ENCODE measurements at regions not wholly inside any gene's neighbourhood (a gene's known extent, or its start where the extent isn't known, plus 50 kb on each side); places are given as distances from the start of the nearest gene placed in this dataset.

- Histone ChIP-seq H4K12ac (ENCODE audit: low read depth, low read length) (no peak overlapping the region), H3K23ac (ENCODE audit: low read length) (no peak overlapping the region), H3K14ac (ENCODE audit: low read length) (no peak overlapping the region), H4K8ac (ENCODE audit: low read depth, low read length) (no peak overlapping the region), H3K4me2 (ENCODE audit: low read length) (no peak overlapping the region), H3K36me3 (ENCODE audit: control insufficient read depth in 1 of 2, insufficient read depth in 2 of 2, low read length in 2 of 2) (no peaks in the 10 kb centered on the region), H3K79me2 (ENCODE audit: control insufficient read depth, insufficient read depth, low read length, poor library complexity) (no peaks in the 10 kb centered on the region), H2BK120ac (ENCODE audit: insufficient read depth, low read length, poor library complexity) (no peak overlapping the region), H2BK5ac (ENCODE audit: low read depth, low read length, poor library complexity) (no peak overlapping the region), H4K91ac (ENCODE audit: low read depth, low read length) (no peak overlapping the region), H3K27ac (ENCODE audit: low read depth, low read length) (no peak overlapping the region), H2AK5ac (ENCODE audit: low read length) (no peak overlapping the region), H2AFZ (ENCODE audit: insufficient read depth, low read length, poor library complexity) (no peak overlapping the region), H3K18ac (ENCODE audit: low read length) (no peak overlapping the region), H3K4me1 (ENCODE audit: control insufficient read depth in 1 of 2, insufficient read depth in 2 of 2, low read length in 2 of 2) (peaks cover 1 to 2% of the 10 kb centered on the region in 2 experiments), H3K27me3 (ENCODE audit: insufficient read depth, low read length) (no peaks in the 10 kb centered on the region), H3K9me3 (ENCODE audit: insufficient read depth, low read depth, low read length) (peaks cover 2% of the 10 kb centered on the region), H3K4me3 (ENCODE audit: low read depth, low read length) (no peak overlapping the region), H3K4ac (ENCODE audit: low read depth, low read length) (no peak overlapping the region), H2BK12ac (ENCODE audit: low read length) (no peak overlapping the region), H3K9ac (ENCODE audit: low read length) (no peak overlapping the region), H3K79me1 (ENCODE audit: low read length) (peaks cover 4% of the 10 kb centered on the region)
- no peak for DNase-seq
- WGBS (ENCODE audit: extremely low coverage, insufficient coverage, insufficient read length) = no CpG with 5 or more reads among the region's 7 CpGs
These were observed 59.5 kb upstream of the HES1 start for GRCh38 chr3:194076475-194076874.

DNA sequence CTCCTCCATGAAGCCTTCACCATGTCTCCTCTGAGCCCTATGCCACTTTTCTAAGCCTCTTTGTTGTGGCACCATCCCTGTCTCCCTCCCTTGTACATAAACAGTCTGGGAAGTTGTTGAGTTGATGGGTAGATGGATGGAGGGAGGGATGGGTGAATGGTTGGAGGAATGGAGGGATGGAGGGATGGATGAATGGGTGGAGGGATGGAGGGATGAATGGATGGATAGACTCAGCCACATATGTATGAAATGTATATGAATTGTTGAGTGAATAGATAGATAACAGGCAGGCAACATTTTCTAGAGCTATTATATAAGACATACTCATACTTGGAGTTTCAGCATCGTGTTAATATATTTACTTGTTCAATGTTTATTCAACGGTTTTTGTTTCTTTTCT is 58.3 kb upstream of the HES1 start:
- Histone ChIP-seq H3K4me2 (ENCODE audit: low read length) (no peak overlapping the region), H3K23ac (ENCODE audit: low read length) (no peak overlapping the region), H2BK120ac (ENCODE audit: insufficient read depth, low read length, poor library complexity) (no peak overlapping the region), H3K79me2 (ENCODE audit: control insufficient read depth, insufficient read depth, low read length, poor library complexity) (no peaks in the 10 kb centered on the region), H4K12ac (ENCODE audit: low read depth, low read length) (no peak overlapping the region), H2BK12ac (ENCODE audit: low read length) (no peak overlapping the region), H3K14ac (ENCODE audit: low read length) (no peak overlapping the region), H3K9me3 (ENCODE audit: insufficient read depth, low read depth, low read length) (peaks cover 4% of the 10 kb centered on the region), H3K36me3 (ENCODE audit: control insufficient read depth in 1 of 2, insufficient read depth in 2 of 2, low read length in 2 of 2) (no peaks in the 10 kb centered on the region), H3K4me1 (ENCODE audit: control insufficient read depth in 1 of 2, insufficient read depth in 2 of 2, low read length in 2 of 2) (no peaks in the 10 kb centered on the region), H3K9ac (ENCODE audit: low read length) (no peak overlapping the region), H3K4ac (ENCODE audit: low read depth, low read length) (no peak overlapping the region), H3K27ac (ENCODE audit: low read depth, low read length) (no peak overlapping the region), H2AK5ac (ENCODE audit: low read length) (no peak overlapping the region), H2AFZ (ENCODE audit: insufficient read depth, low read length, poor library complexity) (no peak overlapping the region), H4K8ac (ENCODE audit: low read depth, low read length) (no peak overlapping the region), H3K18ac (ENCODE audit: low read length) (no peak overlapping the region), H3K79me1 (ENCODE audit: low read length) (no peaks in the 10 kb centered on the region), H3K4me3 (ENCODE audit: low read depth, low read length) (no peak overlapping the region), H4K91ac (ENCODE audit: low read depth, low read length) (no peak overlapping the region), H3K27me3 (ENCODE audit: insufficient read depth, low read length) (no peaks in the 10 kb centered on the region), H2BK5ac (ENCODE audit: low read depth, low read length, poor library complexity) (no peak overlapping the region)
- no CpG with 5 or more reads among the region's 2 CpGs for WGBS (ENCODE audit: extremely low coverage, insufficient coverage, insufficient read length)
- DNase-seq = no peak

- Histone ChIP-seq H4K12ac (ENCODE audit: low read depth, low read length) (no peak overlapping the region), H3K79me1 (ENCODE audit: low read length) (no peaks in the 10 kb centered on the region), H4K91ac (ENCODE audit: low read depth, low read length) (no peak overlapping the region), H3K18ac (ENCODE audit: low read length) (no peak overlapping the region), H3K27me3 (ENCODE audit: insufficient read depth, low read length) (no peaks in the 10 kb centered on the region), H3K4me3 (ENCODE audit: low read depth, low read length) (no peak overlapping the region), H3K79me2 (ENCODE audit: control insufficient read depth, insufficient read depth, low read length, poor library complexity) (no peaks in the 10 kb centered on the region), H3K9ac (ENCODE audit: low read length) (no peak overlapping the region), H2AK5ac (ENCODE audit: low read length) (no peak overlapping the region), H2BK5ac (ENCODE audit: low read depth, low read length, poor library complexity) (no peak overlapping the region), H3K27ac (ENCODE audit: low read depth, low read length) (no peak overlapping the region), H3K14ac (ENCODE audit: low read length) (no peak overlapping the region), H3K4me1 (ENCODE audit: control insufficient read depth in 1 of 2, insufficient read depth in 2 of 2, low read length in 2 of 2) (no peaks in the 10 kb centered on the region), H2BK120ac (ENCODE audit: insufficient read depth, low read length, poor library complexity) (no peak overlapping the region), H4K8ac (ENCODE audit: low read depth, low read length) (no peak overlapping the region), H2BK12ac (ENCODE audit: low read length) (no peak overlapping the region), H3K9me3 (ENCODE audit: insufficient read depth, low read depth, low read length) (peaks cover 4% of the 10 kb centered on the region), H2AFZ (ENCODE audit: insufficient read depth, low read length, poor library complexity) (no peak overlapping the region), H3K36me3 (ENCODE audit: control insufficient read depth in 1 of 2, insufficient read depth in 2 of 2, low read length in 2 of 2) (no peaks in the 10 kb centered on the region), H3K4ac (ENCODE audit: low read depth, low read length) (no peak overlapping the region), H3K4me2 (ENCODE audit: low read length) (no peak overlapping the region), H3K23ac (ENCODE audit: low read length) (no peak overlapping the region)
- WGBS (ENCODE audit: extremely low coverage, insufficient coverage, insufficient read length) = no CpG with 5 or more reads among the region's 8 CpGs
- no peak for DNase-seq
These were observed 57.7 kb upstream of the HES1 start for GRCh38 chr3:194078045-194078821.

DNA sequence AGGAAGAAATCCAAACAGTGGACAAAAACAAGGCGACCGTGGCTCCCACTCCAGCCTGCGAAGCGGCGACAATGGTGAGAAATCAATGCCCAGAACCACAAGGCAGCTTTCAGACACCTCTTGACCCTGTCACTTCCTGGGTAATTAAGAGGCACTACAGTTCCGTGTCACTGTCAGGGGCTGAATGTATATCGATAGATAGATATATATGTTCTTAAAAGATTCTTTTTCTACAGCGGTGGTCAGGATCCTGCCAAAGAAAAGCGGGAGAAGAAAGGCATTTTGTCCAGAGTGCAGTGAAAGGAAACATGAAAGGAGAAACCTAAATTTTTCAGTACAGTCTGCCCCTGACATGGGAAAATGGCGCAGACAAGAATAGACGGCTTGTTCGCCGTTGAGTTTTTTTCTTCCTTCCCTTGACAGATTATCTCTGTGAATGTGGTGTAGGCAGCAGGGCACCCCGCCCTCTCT is 56.2 kb upstream of the HES1 start:
- Histone ChIP-seq H3K36me3 (ENCODE audit: control insufficient read depth in 1 of 2, insufficient read depth in 2 of 2, low read length in 2 of 2) (no peaks in the 10 kb centered on the region), H3K9me3 (ENCODE audit: insufficient read depth, low read depth, low read length) (peaks cover 1% of the 10 kb centered on the region), H2BK12ac (ENCODE audit: low read length) (no peak overlapping the region), H3K4me3 (ENCODE audit: low read depth, low read length) (no peak overlapping the region), H3K4ac (ENCODE audit: low read depth, low read length) (no peak overlapping the region), H2BK120ac (ENCODE audit: insufficient read depth, low read length, poor library complexity) (no peak overlapping the region), H3K27ac (ENCODE audit: low read depth, low read length) (no peak overlapping the region), H2BK5ac (ENCODE audit: low read depth, low read length, poor library complexity) (no peak overlapping the region), H4K91ac (ENCODE audit: low read depth, low read length) (no peak overlapping the region), H3K4me2 (ENCODE audit: low read length) (no peak overlapping the region), H3K79me1 (ENCODE audit: low read length) (no peaks in the 10 kb centered on the region), H4K8ac (ENCODE audit: low read depth, low read length) (no peak overlapping the region), H3K14ac (ENCODE audit: low read length) (no peak overlapping the region), H4K12ac (ENCODE audit: low read depth, low read length) (no peak overlapping the region), H3K23ac (ENCODE audit: low read length) (no peak overlapping the region), H2AFZ (ENCODE audit: insufficient read depth, low read length, poor library complexity) (no peak overlapping the region), H2AK5ac (ENCODE audit: low read length) (no peak overlapping the region), H3K79me2 (ENCODE audit: control insufficient read depth, insufficient read depth, low read length, poor library complexity) (no peaks in the 10 kb centered on the region), H3K9ac (ENCODE audit: low read length) (no peak overlapping the region), H3K18ac (ENCODE audit: low read length) (no peak overlapping the region), H3K4me1 (ENCODE audit: control insufficient read depth in 1 of 2, insufficient read depth in 2 of 2, low read length in 2 of 2) (no peaks in the 10 kb centered on the region), H3K27me3 (ENCODE audit: insufficient read depth, low read length) (no peaks in the 10 kb centered on the region)
- no peak for DNase-seq
- WGBS (ENCODE audit: extremely low coverage, insufficient coverage, insufficient read length) = no CpG with 5 or more reads among the region's 14 CpGs
